Stimulated activated CD4-positive, alpha-beta T cell treated with anti-CD3 and anti-CD28 coated beads, TNF-alpha, amount 100 ng/mL, for 4 hours (primary cell): ENCODE measurements at regions not wholly inside any gene's neighbourhood (a gene's known extent, or its start where the extent isn't known, plus 50 kb on each side); places are given as distances from the start of the nearest gene placed in this dataset.
"Not testable (repeated sequence)": the region's sequence is repeated elsewhere in the genome, so short reads cannot be mapped to it uniquely, and the experiment has no call there.

Source experiments
- DNase-seq, 3 experiments: peaks; one replicate each; pipeline ENCODE4 v3.0.0-alpha.2; 2020; ENCODE audit warnings: low read depth in 3 of 3

DNA sequence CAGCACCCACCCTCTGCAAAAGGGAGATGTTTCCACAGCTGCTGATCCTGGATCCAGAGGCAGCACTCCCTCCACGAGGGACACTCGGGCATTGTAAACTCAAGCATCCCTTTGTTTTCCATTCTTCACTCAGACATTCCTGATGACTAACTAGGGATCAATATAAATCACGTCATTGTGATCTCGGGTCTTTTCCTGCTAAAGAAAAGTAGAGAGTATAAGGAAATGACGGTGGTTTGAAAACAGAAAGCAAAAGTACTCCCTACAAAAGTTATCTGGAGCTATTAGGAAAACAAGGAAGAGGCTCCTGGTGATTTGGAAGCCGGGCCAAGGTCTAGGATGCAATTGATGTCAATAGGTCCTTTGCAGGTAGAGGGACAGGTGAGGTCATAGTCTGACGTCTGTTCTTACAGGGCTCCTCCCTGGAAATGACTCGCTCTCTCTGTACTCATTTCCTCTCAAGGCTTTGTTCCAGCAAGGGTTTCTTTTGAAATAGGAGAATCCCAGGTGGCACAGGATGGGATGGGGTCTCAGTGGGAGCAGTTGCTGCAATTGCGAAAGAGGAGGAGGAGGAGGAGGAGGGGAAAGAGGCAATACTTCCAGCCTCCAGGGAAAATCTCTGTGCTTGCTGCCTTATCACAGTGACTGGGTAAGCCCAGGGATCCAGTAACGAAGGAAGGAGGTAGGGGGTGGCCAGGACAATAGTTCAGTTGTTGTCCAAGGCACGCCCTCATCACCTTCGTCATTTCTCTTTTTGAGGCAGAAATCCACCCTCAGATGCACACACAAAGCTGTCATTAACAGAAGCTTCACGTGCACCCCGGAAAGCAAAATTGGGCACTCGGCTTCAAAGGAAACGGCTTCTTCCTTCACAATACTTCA lies 222.8 kb downstream of the LY86 start:
- DNase-seq: peak in 1 of 3 experiments; percentile 11

GRCh38 chr6:6812427-6812826 lies 223.9 kb downstream of the LY86 start:
- DNase-seq: no peak

GRCh38 chr6:6815732-6816131 lies 227.2 kb downstream of the LY86 start:
- DNase-seq: no peak

GRCh38 chr6:6816716-6817115 lies 228.2 kb downstream of the LY86 start:
- no peak for DNase-seq

DNA sequence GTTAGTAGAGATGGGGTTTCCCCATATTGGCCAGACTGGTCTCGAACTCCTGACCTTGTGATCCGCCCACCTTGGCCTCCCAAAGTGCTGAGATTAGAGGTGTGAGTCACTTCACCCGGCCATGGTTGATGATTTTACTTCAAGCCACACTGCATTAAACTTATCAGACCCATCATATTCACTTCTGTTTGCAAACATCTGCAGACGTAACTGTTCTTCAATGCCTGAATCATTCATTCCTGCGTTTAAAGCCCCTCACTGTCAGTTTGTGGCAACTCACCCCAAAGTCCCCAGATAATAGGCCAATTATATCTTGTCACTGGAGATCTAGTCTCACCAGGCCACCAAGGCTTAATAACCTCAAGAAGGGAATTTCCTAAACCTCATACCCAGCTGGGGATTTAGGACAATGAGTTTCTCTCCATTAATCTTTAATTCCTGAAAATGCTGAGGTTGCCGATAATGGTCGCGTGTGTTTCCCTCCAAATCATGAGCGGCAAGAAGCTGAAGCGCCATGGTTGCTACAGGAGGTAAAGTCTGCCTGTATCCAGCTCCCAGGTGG lies 229.6 kb downstream of the LY86 start:
- no peak for DNase-seq

DNA sequence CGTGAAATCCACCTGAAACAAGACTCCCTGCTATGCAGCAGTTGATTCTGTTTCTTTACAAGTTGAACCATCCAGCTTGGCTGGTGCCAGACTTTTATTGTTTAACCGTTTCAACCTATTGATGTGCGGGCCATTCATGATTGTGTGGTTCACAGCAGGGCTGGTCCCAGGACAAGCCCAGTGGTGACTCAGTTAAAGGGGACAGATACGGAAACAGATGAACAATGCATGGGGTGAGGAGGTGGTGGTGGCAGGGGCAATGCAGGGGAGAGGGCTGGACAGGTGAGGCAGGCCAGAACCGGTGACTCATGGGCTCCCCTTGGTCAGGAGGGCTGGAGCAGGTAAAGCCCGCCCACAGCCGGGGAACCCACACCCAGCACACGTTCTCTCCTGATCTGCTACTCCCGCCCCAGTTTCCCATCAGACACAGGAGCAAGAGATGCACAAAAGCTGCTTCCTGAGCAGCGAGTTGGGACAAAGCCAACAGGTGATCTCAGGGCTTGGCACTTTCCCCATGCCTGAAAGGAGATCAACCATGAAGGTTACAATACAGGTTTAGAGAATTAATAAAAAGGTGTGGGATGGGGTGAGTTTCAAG lies 232.2 kb downstream of the LY86 start:
- no peak for DNase-seq

DNA sequence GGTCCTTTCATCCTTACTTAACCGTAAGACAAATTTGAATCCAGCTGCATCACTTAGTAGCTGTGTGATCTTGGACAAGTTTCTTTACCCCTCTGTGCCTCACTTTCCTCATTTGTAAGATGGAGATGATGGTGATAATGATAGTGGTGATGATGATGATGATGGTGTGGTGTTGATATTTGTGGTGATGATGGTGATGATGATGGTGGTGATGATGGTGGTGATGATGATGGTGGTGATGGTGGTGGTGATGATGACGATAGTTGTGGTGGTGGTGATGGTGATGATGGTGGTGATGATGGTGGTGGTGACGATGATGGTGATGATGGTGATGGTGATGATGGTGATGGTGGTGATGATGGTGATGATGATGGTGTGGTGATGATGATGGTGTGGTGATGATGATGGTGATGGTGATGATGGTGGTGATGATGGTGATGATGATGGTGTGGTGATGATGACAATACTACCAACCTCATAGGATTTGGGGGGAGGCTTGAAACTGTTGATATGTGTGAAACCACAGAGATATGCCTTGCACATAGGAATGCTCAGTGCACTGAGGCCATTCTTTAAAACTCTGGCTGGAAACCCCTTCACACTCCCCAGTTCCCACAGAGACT lies 233.2 kb downstream of the LY86 start:
- no peak for DNase-seq

- no peak for DNase-seq
Observed at GRCh38 chr6:6823030-6823429, 234.5 kb downstream of the LY86 start.

DNA sequence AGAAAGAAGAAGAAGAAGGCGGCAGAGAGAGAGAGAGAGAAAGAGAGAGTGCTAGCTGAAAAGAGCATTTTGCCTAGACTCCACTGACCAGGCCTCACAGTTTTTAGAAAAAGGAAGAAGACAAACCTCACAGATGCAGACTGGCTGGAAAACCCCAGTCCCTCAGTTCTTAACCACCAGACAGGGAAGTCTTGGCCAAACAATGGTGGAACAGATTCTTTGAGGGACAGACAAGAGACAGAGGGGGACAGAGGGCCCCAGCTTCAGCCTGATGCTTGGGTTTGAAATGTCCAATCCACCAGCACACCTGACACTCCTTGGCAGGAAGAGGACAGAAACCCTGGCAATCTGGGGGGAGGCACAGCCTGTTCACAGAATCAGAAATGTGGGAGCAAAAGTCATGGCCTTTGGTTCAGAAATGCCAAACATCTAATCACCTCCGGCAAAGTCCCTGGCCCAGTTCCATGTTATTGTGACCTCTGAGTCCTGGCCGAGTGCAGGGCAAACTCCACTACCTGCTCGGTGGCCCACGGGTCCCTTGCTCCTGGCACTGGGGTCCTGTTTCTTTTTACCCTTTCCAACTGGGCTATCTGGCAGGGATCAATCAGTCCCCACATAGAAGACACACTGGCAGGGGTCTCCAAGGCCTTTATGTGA lies 235.2 kb downstream of the LY86 start:
- no peak for DNase-seq

DNA sequence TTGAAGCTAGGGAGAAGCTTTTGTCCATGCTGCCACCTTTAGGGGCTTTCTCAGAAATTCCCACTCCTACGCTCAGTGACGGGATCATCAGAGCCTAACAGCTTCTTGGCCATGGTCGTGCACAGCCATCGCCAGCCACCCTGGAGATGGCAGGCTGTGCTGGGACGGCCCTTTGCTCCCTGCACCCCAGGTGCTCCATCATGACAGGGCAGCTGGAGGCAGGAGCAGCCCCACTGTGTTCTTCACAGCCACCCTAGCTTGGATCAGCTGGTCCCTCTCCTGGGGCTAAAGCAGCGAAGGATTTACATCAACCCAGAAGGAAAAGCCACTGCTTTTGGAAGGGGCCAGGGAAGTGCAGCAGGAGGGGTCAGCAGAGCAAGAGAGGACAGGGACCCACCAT lies 235.9 kb downstream of the LY86 start:
- DNase-seq: no peak

DNA sequence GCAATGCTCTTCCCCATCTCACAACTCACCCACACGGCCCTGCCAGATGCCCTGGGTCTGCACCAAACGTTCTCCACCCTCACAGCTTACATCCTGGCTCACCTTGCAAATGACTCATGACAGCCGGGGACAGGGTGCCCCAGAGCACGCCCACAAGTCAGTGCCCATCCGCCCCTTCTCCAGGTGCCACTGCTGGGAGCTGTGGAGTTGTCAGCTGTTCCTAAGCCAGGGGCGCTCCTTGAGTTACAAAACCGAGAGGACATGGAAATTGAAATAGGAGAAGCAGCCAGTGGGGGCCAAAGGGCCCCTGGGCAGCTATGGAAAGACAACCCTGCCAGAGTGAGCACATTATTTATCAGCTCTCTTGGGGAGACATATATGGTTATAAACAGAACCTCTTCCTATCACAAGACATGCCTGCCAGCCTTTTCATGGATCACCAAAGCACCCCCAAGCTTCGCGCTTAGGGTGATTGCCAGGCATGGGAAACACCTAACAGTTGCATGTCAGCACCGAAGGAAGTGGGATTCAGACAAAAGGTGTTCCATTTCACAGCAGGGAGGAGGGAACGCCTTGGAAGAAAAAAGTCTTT lies 236.8 kb downstream of the LY86 start:
- no peak for DNase-seq

DNA sequence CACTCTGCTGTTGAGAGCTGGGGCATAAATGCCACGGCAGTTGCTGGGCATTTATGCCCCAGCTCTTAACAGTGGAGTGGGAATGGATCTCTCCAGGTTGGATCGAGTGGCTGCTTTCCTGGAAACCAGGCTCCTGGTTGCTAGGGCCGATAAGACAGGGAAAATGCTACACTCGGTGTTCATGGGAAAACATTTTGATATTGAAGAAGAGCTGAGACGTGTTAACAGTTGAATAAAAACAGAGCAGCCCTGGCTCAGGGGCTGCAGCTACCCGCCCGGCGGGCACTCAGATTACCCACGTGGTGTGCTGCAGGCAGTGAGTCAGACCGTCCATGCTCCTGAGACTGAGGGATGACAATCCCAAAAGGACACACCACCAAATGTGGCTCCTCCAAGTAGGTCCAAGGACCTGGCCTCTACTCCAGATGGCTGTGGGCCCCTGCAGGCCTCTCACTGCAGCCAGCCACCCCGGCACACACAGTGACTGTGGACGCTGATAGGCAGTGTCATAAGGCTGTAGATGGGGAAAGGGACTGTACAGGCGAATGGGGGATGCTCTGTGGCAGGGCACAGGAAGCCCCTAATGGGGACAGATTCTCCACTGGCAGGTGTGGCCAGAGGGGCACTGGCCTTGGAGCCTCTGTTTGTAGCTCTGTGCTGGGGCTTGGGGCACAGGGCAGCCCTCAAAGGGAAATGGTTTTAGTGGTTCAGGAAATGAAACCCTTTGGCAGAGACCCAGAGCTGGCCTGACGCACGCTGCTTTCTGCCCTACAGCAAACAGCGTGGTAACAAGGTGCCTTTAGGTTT lies 237.8 kb downstream of the LY86 start:
- no peak for DNase-seq

DNA sequence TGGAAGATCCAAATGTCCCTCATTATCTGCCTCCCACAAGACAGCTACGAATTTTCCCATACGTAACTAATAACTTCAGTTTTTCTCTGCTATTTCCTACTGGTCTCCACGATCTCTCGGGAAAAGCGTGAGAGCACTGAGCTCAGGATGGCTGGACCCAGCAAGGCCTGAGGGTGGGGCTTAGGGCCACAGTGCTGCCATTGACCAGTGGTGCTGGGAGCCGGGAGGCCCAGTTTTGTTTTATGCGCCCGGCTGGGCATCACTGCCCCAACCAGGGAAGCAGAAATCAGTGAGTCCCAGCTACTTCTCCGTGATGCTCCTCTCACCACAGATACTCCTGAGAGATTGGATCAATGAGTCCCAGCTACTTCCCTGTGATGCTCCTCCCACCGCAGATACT lies 238.4 kb downstream of the LY86 start:
- DNase-seq: no peak

DNA sequence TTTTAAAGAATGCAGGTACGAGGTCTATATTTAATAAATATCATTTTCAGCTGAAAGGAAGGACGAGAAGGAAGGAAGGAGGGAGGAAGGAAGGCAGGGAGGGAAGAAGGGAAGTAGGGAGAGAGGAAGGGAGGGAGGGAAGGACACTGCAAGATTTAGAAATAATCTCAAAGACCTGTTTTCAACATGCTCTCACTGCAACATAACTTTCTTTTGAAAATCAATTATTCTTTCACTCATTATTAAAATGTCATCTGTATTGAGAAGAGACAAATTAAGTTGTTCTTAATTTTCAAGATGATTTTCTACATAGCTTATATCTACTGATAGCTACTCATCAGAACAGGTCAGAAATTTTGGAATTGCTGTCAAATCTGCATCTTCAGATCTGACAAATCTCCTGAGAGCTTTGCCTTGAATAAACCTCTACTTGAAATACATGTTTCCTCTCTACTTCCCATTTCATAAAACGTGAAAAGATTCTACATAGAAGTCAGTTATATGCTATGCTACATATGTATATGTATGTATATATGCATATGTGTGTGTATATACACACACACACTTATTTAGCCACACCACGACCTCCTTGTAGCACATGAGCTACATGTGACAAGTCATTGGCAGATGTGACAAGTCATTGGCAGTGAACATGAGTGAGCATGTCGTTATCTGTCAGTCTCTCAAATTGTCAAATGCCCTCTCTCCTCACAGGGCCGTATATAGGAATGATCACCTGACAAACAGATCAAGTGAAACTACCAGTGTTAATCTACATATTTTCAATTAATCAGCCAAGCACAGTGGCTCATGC lies 241.6 kb downstream of the LY86 start:
- no peak for DNase-seq

GRCh38 chr6:6830686-6831063 lies 242.2 kb downstream of the LY86 start:
- DNase-seq: not testable (repeated sequence)

DNA sequence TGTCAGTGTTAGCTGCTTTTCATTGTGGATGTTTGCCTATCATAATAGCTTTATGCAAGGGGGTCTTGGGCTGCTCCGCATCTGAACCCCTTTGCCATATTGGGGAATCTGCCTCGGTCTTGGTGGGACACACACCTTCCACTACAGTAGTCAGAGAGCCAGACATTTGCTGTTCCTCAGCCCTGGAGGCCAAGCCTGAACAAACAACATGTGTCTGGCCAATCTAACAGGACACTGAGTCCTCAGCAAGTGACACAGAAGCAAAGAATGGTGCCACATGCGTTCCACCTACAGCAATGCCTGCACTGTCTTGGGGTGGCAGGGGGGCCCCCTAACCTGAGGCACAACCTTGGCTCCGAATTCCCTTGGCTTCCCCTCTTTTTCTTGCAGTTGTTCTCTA lies 243.9 kb downstream of the LY86 start:
- no peak for DNase-seq

DNA sequence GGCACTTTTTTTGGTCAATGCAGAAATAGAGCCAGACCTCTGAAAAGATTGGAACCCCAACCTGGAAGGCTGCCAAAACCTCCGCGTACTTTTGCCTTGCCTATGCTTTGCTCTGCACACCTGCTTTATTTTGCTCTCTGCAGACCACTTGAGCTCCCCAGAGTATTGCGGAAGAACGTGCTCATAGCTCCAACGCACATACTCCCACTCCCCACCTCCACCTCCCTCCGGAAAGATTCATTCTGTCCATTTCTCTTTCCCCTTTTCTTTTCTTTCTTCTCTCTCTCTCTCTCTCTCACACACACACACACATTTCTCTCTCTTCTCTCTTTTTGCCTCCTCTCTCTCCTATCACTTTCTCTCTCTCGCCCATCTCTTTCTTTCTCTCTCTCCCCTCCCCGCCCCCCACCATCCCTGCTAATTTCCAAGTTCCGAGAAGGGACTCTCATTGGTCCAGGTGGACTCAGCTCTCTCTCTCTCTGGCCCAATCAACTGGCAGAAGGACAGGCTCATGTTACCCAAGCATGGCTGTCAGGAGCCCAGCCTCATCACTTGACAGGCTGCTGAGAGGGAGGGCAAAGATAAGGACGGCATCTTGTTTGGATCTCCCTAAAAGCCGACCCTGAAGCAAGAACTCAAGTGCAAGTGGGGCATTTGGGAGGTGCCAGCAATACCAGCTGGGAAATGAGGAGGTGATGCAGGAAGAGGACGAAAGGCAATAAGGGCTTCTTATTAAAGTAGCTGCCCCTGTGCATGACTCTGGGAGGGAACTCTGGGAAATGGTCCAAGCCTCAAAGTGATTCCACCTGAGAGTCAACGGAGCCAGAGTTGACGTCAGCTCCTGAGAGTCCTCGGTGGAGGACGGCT lies 246.1 kb downstream of the LY86 start:
- no peak for DNase-seq

GRCh38 chr6:6835223-6835503 lies 246.6 kb downstream of the LY86 start:
- DNase-seq: no peak
